HG03025 (cell line): ENCODE measurements at regions not wholly inside any gene's neighbourhood (a gene's known extent, or its start where the extent isn't known, plus 50 kb on each side); places are given as distances from the start of the nearest gene placed in this dataset.
"Not testable (repeated sequence)": the region's sequence is repeated elsewhere in the genome, so short reads cannot be mapped to it uniquely, and the experiment has no call there.

ENCODE experiments used
- ATAC-seq: cut with Tn5 transposase; IDR thresholded peaks from one replicate; pipeline ENCODE4 v1.9.1; 2021; ENCODE audit warnings: mild to moderate bottlenecking, moderate library complexity; ENCODE audit not compliant: unreplicated experiment, low FRiP score

GRCh38 chr5:116824751-116825438 is 250.3 kb upstream of the SEMA6A start:
- no peak for ATAC-seq

- ATAC-seq, result no peak
Observed at GRCh38 chr5:116814626-116815385, 240.2 kb upstream of the SEMA6A start.

- no peak for ATAC-seq
Observed at GRCh38 chr5:116813906-116814305, 239.3 kb upstream of the SEMA6A start.

GRCh38 chr5:116813356-116813755 is 238.7 kb upstream of the SEMA6A start:
- ATAC-seq, result no peak

GRCh38 chr5:116810951-116811350 is 236.3 kb upstream of the SEMA6A start:
- no peak for ATAC-seq

GRCh38 chr5:116806836-116807235 is 232.2 kb upstream of the SEMA6A start:
- no peak for ATAC-seq

- ATAC-seq, result no peak
Observed at GRCh38 chr5:116799401-116799800, 224.8 kb upstream of the SEMA6A start.

GRCh38 chr5:116795189-116795588 is 220.6 kb upstream of the SEMA6A start:
- no peak for ATAC-seq

GRCh38 chr5:116789522-116789921 is 214.9 kb upstream of the SEMA6A start:
- no peak for ATAC-seq

- ATAC-seq, result no peak
Observed at GRCh38 chr5:116788851-116789403, 214.3 kb upstream of the SEMA6A start.

- no peak for ATAC-seq
Observed at GRCh38 chr5:116787570-116787969, 212.9 kb upstream of the SEMA6A start.

- no peak for ATAC-seq
Observed at GRCh38 chr5:116785106-116785505, 210.5 kb upstream of the SEMA6A start.

- ATAC-seq, result no peak
Observed at GRCh38 chr5:116779846-116780245, 205.2 kb upstream of the SEMA6A start.

- no peak for ATAC-seq
Observed at GRCh38 chr5:116778651-116779280, 204.1 kb upstream of the SEMA6A start.

- no peak for ATAC-seq
Observed at GRCh38 chr5:116778032-116778431, 203.4 kb upstream of the SEMA6A start.

GRCh38 chr5:116773926-116774325 is 199.3 kb upstream of the SEMA6A start:
- ATAC-seq, result no peak

- no peak for ATAC-seq
Observed at GRCh38 chr5:116772806-116773205, 198.2 kb upstream of the SEMA6A start.

- ATAC-seq, result no peak
Observed at GRCh38 chr5:116772152-116772501, 197.5 kb upstream of the SEMA6A start.

GRCh38 chr5:116771466-116772151 is 197.0 kb upstream of the SEMA6A start:
- no peak for ATAC-seq

- not testable (repeated sequence) for ATAC-seq
Observed at GRCh38 chr5:116769953-116770352, 195.3 kb upstream of the SEMA6A start.

GRCh38 chr5:116769470-116769869 is 194.8 kb upstream of the SEMA6A start:
- no peak for ATAC-seq
